ENCODE measurements at regions not wholly inside any gene's neighbourhood (a gene's known extent, or its start where the extent isn't known, plus 50 kb on each side); places are given as distances from the start of the nearest gene placed in this dataset.

GRCh38 chr6:16978686-16979085 lies 123.2 kb upstream of the STMND1 start:
- no peaks in the 10 kb centered on the region for H3K36me3 ChIP-seq (ENCODE audit: insufficient read depth, low read length)
- no peaks in the 10 kb centered on the region for H3K4me1 ChIP-seq (ENCODE audit: insufficient read depth, low read length, poor library complexity, severe bottlenecking)
- TF ChIP-seq CTCF (conservative IDR thresholded peaks at IDR 0.05; ENCODE audit: low read length) (no peak), EZH2phosphoT487 (IDR thresholded peaks at IDR 0.05; ENCODE audit: borderline replicate concordance, low read depth, low read length) (no peak)
- H2AFZ ChIP-seq (ENCODE audit: low read length), result no peak overlapping the region
- no peak overlapping the region for H3K27ac ChIP-seq (ENCODE audit: low read depth, low read length, poor library complexity, severe bottlenecking)
- H4K20me1 ChIP-seq (ENCODE audit: insufficient read depth, low read length), result no peaks in the 10 kb centered on the region
- no TSS peak for BruUV-seq (replicated peaks)
- CTCF ChIA-PET (ENCODE audit: unreplicated experiment), result no interaction called here
- H3K9me3 ChIP-seq (ENCODE audit: low read length), result no peaks in the 10 kb centered on the region
- no peak overlapping the region for H3K4me2 ChIP-seq (ENCODE audit: low read length)
- no peak for DNase-seq (ENCODE audit: low spot score)
- H3K9me2 ChIP-seq (ENCODE audit: insufficient read depth, low read length), result no peaks in the 10 kb centered on the region
- POLR2A ChIA-PET, result interaction anchor here (0.7 kb wide), 1 partner anchor 657 kb away, joined by 3 read pairs; no protein-coding TSS in a partner anchor
- intact Hi-C loops (cut with micrococcal nuclease; ENCODE audit: unreplicated experiment), result no loop called here
- H3K4me3 ChIP-seq (ENCODE audit: low read depth, low read length, poor library complexity, severe bottlenecking), result no peak overlapping the region
- no peaks in the 10 kb centered on the region for H3K79me2 ChIP-seq (ENCODE audit: insufficient read depth, low read depth, low read length)

DNA sequence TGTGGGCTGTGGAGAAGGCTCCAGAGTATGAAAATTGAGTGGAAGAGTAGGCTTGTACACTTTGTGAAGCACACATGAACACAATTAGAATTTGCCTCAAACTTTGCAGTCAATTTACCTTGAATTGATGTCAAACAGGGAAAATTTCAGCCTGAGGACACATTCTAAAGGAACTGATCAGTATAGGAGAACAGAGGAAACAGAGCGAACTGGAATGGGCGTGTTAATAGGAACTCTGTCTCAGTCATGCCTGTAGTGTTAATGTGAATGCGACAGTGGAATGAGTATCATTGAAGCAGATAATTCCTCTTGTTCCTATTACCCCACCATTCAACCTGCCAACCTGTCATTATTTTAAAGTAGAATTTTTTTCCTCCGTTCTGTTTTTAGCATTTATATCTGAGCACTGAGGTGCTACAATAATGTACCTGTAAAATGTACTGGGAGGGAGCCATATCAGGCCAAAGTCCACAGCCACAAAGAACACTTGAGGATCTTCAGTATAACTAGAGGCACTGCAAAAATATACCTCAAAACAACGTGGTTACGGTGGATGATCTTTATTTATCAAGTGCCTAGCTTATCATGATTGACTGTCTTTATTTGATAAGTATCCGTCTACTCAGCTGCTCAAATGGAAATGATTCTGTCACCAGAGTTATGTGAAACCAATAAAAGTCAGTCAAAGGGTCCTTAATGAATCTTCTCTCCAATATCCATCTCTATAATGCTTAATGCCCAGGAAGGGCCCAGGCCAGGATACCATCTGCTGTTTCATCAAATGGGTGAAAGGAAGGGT lies 125.3 kb upstream of the STMND1 start:
- DNase-seq (ENCODE audit: low spot score), result no peak
- H3K27ac ChIP-seq (ENCODE audit: low read depth, low read length, poor library complexity, severe bottlenecking), result no peak overlapping the region
- H3K9me2 ChIP-seq (ENCODE audit: insufficient read depth, low read length), result no peaks in the 10 kb centered on the region
- no peaks in the 10 kb centered on the region for H3K79me2 ChIP-seq (ENCODE audit: insufficient read depth, low read depth, low read length)
- no TSS peak for BruUV-seq (replicated peaks)
- H3K9me3 ChIP-seq (ENCODE audit: low read length), result no peaks in the 10 kb centered on the region
- no peak overlapping the region for H3K4me2 ChIP-seq (ENCODE audit: low read length)
- POLR2A ChIA-PET, result no interaction called here
- no peaks in the 10 kb centered on the region for H3K36me3 ChIP-seq (ENCODE audit: insufficient read depth, low read length)
- intact Hi-C loops (cut with micrococcal nuclease; ENCODE audit: unreplicated experiment), result no loop called here
- H3K4me1 ChIP-seq (ENCODE audit: insufficient read depth, low read length, poor library complexity, severe bottlenecking), result no peaks in the 10 kb centered on the region
- no peaks in the 10 kb centered on the region for H4K20me1 ChIP-seq (ENCODE audit: insufficient read depth, low read length)
- no peak overlapping the region for H2AFZ ChIP-seq (ENCODE audit: low read length)
- TF ChIP-seq CTCF (conservative IDR thresholded peaks at IDR 0.05; ENCODE audit: low read length) (no peak), EZH2phosphoT487 (IDR thresholded peaks at IDR 0.05; ENCODE audit: borderline replicate concordance, low read depth, low read length) (no peak)
- CTCF ChIA-PET (ENCODE audit: unreplicated experiment), result no interaction called here
- H3K4me3 ChIP-seq (ENCODE audit: low read depth, low read length, poor library complexity, severe bottlenecking), result no peak overlapping the region

DNA sequence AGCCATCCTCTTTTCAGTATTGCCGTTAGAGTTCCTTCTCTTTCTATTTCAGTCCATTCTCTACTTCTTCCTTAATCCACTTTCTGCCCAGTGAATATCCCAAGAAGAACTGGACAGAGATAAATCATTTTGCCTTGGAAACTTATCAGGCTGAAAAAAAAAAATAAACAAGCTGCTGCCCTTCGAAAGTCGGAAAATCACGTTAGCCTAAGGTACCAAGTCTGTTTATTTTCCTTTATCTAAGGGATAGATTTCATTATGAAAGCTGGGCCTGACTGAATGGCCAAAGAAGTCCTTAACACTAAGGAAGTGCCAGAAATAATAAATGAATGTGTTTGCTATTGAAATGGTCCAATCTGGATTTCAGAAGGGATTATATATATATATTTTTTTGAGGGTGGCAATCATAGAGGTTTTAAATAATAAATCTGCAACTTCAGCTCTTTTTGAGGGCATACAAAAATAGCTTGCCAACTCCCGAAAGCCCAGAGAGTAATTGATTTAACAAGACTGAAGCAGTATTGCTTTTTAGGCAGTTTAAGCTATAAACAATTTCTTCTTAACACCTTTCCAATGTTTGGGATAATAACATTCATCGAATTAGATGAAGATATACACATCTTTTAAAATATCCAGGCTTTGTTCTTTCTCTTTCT lies 127.0 kb upstream of the STMND1 start:
- Histone ChIP-seq H3K4me1 (ENCODE audit: insufficient read depth, low read length, poor library complexity, severe bottlenecking) (no peaks in the 10 kb centered on the region), H4K20me1 (ENCODE audit: insufficient read depth, low read length) (no peaks in the 10 kb centered on the region), H3K4me3 (ENCODE audit: low read depth, low read length, poor library complexity, severe bottlenecking) (no peak overlapping the region), H3K9me3 (ENCODE audit: low read length) (no peaks in the 10 kb centered on the region), H3K9me2 (ENCODE audit: insufficient read depth, low read length) (no peaks in the 10 kb centered on the region), H3K4me2 (ENCODE audit: low read length) (no peak overlapping the region), H3K79me2 (ENCODE audit: insufficient read depth, low read depth, low read length) (no peaks in the 10 kb centered on the region), H2AFZ (ENCODE audit: low read length) (no peak overlapping the region), H3K36me3 (ENCODE audit: insufficient read depth, low read length) (no peaks in the 10 kb centered on the region), H3K27ac (ENCODE audit: low read depth, low read length, poor library complexity, severe bottlenecking) (no peak overlapping the region)
- CTCF ChIA-PET (ENCODE audit: unreplicated experiment), result no interaction called here
- BruUV-seq (replicated peaks), result no TSS peak
- POLR2A ChIA-PET, result no interaction called here
- TF ChIP-seq EZH2phosphoT487 (IDR thresholded peaks at IDR 0.05; ENCODE audit: borderline replicate concordance, low read depth, low read length), result no peak
- TF ChIP-seq CTCF (conservative IDR thresholded peaks at IDR 0.05; ENCODE audit: low read length), result no peak
- no peak for DNase-seq (ENCODE audit: low spot score)
- intact Hi-C loops (cut with micrococcal nuclease; ENCODE audit: unreplicated experiment), result no loop called here
